A549 (cell line): ENCODE measurements at regions not wholly inside any gene's neighbourhood (a gene's known extent, or its start where the extent isn't known, plus 50 kb on each side); places are given as distances from the start of the nearest gene placed in this dataset.

Experiments
- ATAC-seq, 2 experiments: fragments of 200-7000 bp in 1 of 2; fragments of >200 bp in 1 of 2; cut with Nextera tagmentation in 1 of 2; cut with Tn5 transposase in 1 of 2; 3 replicates each; pipeline versions ENCODE4 v1.8.0 to v1.9.1; 2018 to 2020; ENCODE audit warnings: mild to moderate bottlenecking in 1 of 2, moderate library complexity in 1 of 2
- CTCF ChIA-PET: fragments of 300-600 bp; sonication (Branson Sonifier 250); formaldehyde crosslinking; extraction: SDS; loops from one replicate; lab custom pipeline; 2021; ENCODE audit warnings: antibody characterized with exemption, inconsistent platforms; lab: Yijun Ruan, JAX
- POLR2A ChIA-PET: fragments of 350-600 bp; formaldehyde crosslinking; extraction: SDS; loops from one replicate; lab custom pipeline; 2021; ENCODE audit warnings: antibody characterized with exemption, inconsistent platforms; lab: Yijun Ruan, JAX
- DNase-seq, 2 experiments: peaks; one replicate each; pipeline versions ENCODE4 v3.0.0 to v3.0.0-alpha.2; 2011 to 2016; ENCODE audit warnings: low read depth in 1 of 2, low spot score in 1 of 2
- FAIRE-seq: peaks from 2 replicates; lab custom pipeline; 2011; peaks lifted over from hg19 to GRCh38; lab: Jason Lieb, UNC
- H3K27ac ChIP-seq, 2 experiments: fragments of >200 bp; sonication (Bioruptor Twin); formaldehyde crosslinking; 3 replicates each; pipeline ENCODE4 v1.5.1; 2016 to 2017
- H3K4me1 ChIP-seq: fragments of >200 bp; sonication (Bioruptor Twin); formaldehyde crosslinking; 3 replicates; pipeline ENCODE4 v1.6.1; 2016
- H3K4me2 ChIP-seq: fragments of >200 bp; sonication (Bioruptor Twin); formaldehyde crosslinking; 3 replicates; pipeline ENCODE4 v1.6.1; 2016
- H3K4me3 ChIP-seq: fragments of >200 bp; sonication (Bioruptor Twin); formaldehyde crosslinking; 3 replicates; pipeline ENCODE4 v1.5.1; 2016
- H3K9me3 ChIP-seq: fragments of >200 bp; sonication (Bioruptor Twin); formaldehyde crosslinking; 3 replicates; pipeline ENCODE4 v1.6.1; 2016
- CBX2 ChIP-seq: fragments of 200-600 bp; sonication (generic); IDR thresholded peaks from 2 replicates; pipeline ENCODE4 v1.6.1; 2016; ENCODE audit warnings: low read depth, mild to moderate bottlenecking, borderline replicate concordance
- CBX8 ChIP-seq: fragments of 200-600 bp; sonication (generic); IDR thresholded peaks from 2 replicates; pipeline ENCODE4 v1.6.1; 2016
- CEBPB ChIP-seq, 2 experiments: fragments of >200 bp in 1 of 2; sonication (Bioruptor Twin) in 1 of 2; formaldehyde crosslinking in 1 of 2; IDR thresholded peaks; 2 replicates each; pipeline ENCODE4 v1.6.1; 2012 to 2016
- ESRRA ChIP-seq: fragments of 150-350 bp; IDR thresholded peaks from 2 replicates; pipeline ENCODE4 v1.6.1; 2014; ENCODE audit warnings: mild to moderate bottlenecking, low read length, borderline replicate concordance
- FOXS1 ChIP-seq: fragments of 250-450 bp; sonication (Bioruptor Pico); IDR thresholded peaks from 2 replicates; pipeline ENCODE4 v1.5.0; 2020; ENCODE audit warnings: mild to moderate bottlenecking, moderate library complexity
- GATA3 ChIP-seq: IDR thresholded peaks from 2 replicates; pipeline ENCODE4 v1.6.1; 2012; ENCODE audit warnings: borderline replicate concordance
- HOXB5 ChIP-seq: fragments of 250-450 bp; sonication (Bioruptor Pico); IDR thresholded peaks from 2 replicates; pipeline ENCODE4 v1.5.0; 2020; ENCODE audit warnings: mild to moderate bottlenecking, moderate library complexity
- MAFK ChIP-seq: fragments of 450-650 bp; IDR thresholded peaks from 2 replicates; pipeline ENCODE4 v1.6.1; 2014; ENCODE audit not compliant: partially characterized antibody
- MAZ ChIP-seq: fragments of 150-350 bp; IDR thresholded peaks from 2 replicates; pipeline ENCODE4 v1.6.1; 2014; ENCODE audit warnings: antibody characterized with exemption, low read depth, low read length, borderline replicate concordance
- MYC ChIP-seq: IDR thresholded peaks from 2 replicates; pipeline ENCODE4 v1.6.1; 2012; ENCODE audit warnings: mild to moderate bottlenecking, inconsistent platforms, low read length, improper control_type of control experiment, borderline replicate concordance
- NPAS2 ChIP-seq: fragments of 250-450 bp; sonication (Bioruptor Pico); IDR thresholded peaks from 2 replicates; pipeline ENCODE4 v1.8.0; 2022; ENCODE audit warnings: mild to moderate bottlenecking, moderate library complexity, borderline replicate concordance
- POLR2A ChIP-seq: IDR thresholded peaks from 2 replicates; pipeline ENCODE4 v1.6.1; 2012; ENCODE audit warnings: mild to moderate bottlenecking, low read length
- POLR2AphosphoS2 ChIP-seq: conservative IDR thresholded peaks from 2 replicates; pipeline ENCODE4 v1.6.1; 2012; ENCODE audit warnings: low read length, improper control_type of control experiment, inconsistent platforms
- RCOR1 ChIP-seq: fragments of 150-350 bp; IDR thresholded peaks from 2 replicates; pipeline ENCODE4 v1.6.1; 2014; ENCODE audit warnings: antibody characterized with exemption, low read length, low read depth
- RFX5 ChIP-seq: fragments of 450-650 bp; IDR thresholded peaks from 2 replicates; pipeline ENCODE4 v1.7.1; 2014; ENCODE audit warnings: antibody characterized with exemption, mild to moderate bottlenecking, moderate library complexity
- SREBF2 ChIP-seq: fragments of 450-650 bp; IDR thresholded peaks from 2 replicates; pipeline ENCODE4 v1.6.1; 2014; ENCODE audit warnings: mild to moderate bottlenecking, moderate library complexity
- ZC3H11A ChIP-seq: fragments of 450-650 bp; IDR thresholded peaks from 2 replicates; pipeline ENCODE4 v1.6.1; 2014; ENCODE audit warnings: antibody characterized with exemption, mild to moderate bottlenecking
- WGBS: methylation state at CpG from one replicate; pipeline ENCODE4 v1.1.6; 2017; ENCODE audit errors: missing lambda C conversion rate; 5-methylcytosine and 5-hydroxymethylcytosine counted together
- TF ChIP-seq, protein P1 (sequence below): fragments of 150-350 bp; IDR thresholded peaks from 2 replicates; pipeline ENCODE4 v1.6.1; 2014; ENCODE audit warnings: low read depth, mild to moderate bottlenecking, low read length
- TF ChIP-seq, protein P2 (sequence below): IDR thresholded peaks from 2 replicates; pipeline ENCODE4 v1.6.1; 2012

DNA sequence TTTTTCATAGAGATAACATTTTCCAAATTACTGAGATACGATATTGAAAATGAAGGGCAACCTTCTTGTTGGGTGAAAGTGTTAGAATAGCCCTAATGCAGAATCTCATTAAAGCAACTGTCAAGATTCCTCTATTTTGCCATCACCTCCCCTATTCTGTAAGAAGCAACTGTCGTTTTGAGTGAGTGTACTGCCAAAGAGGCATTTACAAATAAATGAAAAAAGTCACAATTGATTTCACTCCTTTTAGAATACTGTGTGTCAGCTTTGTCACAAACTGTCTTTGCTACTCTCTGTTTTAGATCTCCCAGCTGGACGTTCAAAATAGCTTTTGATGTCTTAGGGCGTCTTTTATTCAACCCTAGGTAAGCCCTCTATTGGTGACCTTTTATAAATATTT lies 322.8 kb upstream of the NAALADL2 start:
- no peaks in the 10 kb centered on the region for H3K4me1 ChIP-seq
- TF ChIP-seq GATA3 (no peak), NPAS2 (CRISPR knock-in tag) (no peak), RFX5 (no peak), MAFK (no peak)
- H3K4me2 ChIP-seq = no peak overlapping the region
- ChIA-PET CTCF (no interaction called here), POLR2A (no interaction called here)
- no peak overlapping the region for H3K27ac ChIP-seq
- no peak overlapping the region for H3K4me3 ChIP-seq
- no peak for DNase-seq
- WGBS = 25% methylated on average over 4 of the region's 4 CpGs
- FAIRE-seq = no peak
- no peaks in the 10 kb centered on the region for H3K9me3 ChIP-seq
- no peak for ATAC-seq

DNA sequence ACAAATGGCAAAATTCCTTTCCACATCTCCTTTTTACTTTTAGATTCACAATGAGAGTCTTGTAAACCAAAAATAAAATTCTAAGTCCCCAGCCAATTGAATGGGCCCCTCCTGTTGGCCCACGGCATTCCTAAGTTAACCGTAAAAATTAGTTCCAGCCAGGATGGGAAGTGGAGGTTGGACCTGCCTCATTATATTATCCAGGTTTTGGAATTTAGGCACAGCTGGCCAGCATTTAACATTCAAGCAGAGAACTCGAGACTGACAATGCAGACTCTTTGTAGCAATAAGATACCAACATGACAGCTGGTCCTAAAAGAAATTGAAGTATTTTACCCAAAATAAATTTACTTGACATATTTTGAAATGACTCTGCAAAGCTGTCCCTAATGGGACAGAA lies 321.0 kb upstream of the NAALADL2 start:
- no peak overlapping the region for H3K4me2 ChIP-seq
- TF ChIP-seq HOXB5 (no peak), POLR2A (no peak), ZC3H11A (no peak), MYC (no peak), RCOR1 (no peak), FOXS1 (no peak), ESRRA (no peak)
- TF ChIP-seq, all 56 proteins: peak for 0
- Histone ChIP-seq H3K4me3 (no peak overlapping the region), H3K27ac (no peak overlapping the region), H3K4me1 (no peaks in the 10 kb centered on the region), H3K9me3 (no peaks in the 10 kb centered on the region)
- WGBS = 66% methylated on average over 3 of the region's 3 CpGs
- FAIRE-seq (no peak), DNase-seq (no peak), ATAC-seq (no peak)
- ChIA-PET CTCF (no interaction called here), POLR2A (no interaction called here)

DNA sequence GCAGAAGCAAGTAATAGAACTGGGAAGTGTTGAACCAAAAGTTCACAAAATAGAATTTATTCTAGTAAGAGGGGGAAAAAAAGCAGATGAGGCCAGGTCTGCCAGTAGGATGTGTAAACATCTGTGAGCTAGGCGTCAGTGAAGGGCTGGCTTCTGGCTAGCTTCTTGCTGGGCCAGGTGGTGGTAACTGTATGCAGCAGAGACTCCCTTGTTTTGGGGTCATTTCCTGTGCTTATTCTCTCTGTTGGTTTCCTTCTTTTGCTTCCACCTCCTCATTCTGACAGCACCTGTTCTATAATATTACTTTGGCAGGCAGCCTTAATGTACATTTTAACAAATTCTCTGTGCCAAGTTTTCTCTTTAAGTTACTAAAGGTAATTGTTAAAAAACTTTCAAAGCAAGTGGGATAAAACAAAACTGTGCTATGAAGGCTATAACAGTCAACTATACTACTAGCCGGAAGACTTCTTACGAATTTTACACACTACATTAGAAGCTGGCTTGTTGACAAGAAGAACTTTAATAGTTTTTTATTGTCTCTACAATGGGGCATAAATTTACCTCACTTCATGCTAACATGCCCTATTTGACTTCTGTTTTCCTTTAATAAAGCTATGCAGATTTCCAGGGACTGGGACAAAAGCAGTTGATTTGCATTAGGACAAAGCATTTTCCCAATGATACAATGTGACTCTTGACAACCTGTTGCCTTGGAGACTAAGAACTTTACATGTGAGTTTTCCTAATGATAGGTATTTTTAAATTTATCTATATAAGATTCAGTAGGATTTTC lies 318.8 kb upstream of the NAALADL2 start:
- 63% methylated on average over 3 of the region's 3 CpGs for WGBS
- POLR2A ChIA-PET = no interaction called here
- FAIRE-seq = no peak

DNA sequence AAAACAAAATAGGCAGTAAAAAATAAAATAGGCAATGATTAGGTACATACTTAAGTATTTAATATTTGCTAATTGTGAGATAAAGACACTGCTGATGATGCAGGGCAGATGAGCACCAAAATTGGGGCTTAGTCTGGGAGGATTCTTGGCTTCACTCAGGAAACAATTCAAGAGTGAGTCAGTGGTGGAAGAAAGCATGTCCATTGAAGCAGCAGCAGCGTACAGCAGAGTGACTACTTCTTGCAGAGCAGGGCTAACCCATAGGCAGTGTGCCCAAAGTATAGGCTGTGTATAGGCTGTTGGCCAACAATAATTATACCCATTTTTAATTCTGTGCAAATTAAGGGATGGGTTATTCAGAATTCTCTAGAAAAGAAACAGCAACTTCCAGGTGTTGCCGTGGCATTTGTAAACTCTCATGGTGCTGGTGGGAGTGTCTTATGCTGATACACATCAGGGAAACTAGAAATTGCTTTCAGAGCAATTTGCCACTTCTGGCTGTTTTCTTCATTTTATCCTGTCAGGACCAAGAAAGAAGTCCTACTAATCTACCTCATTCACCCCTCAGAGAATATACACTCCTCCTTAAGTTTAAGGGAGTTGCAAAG lies 317.3 kb upstream of the NAALADL2 start:
- Histone ChIP-seq H3K4me3 (no peak overlapping the region), H3K4me2 (no peak overlapping the region), H3K27ac (no peak overlapping the region), H3K4me1 (no peaks in the 10 kb centered on the region), H3K9me3 (no peaks in the 10 kb centered on the region)
- ChIA-PET CTCF (no interaction called here), POLR2A (no interaction called here)
- 48% methylated on average over 2 of the region's 2 CpGs for WGBS
- ATAC-seq (no peak), DNase-seq (no peak), FAIRE-seq (no peak)
- no peak for TF ChIP-seq SREBF2

More for the DNA sequence above, 318.8 kb upstream of the NAALADL2 start:
- DNase-seq = no peak
- CTCF ChIA-PET = interaction anchor here (0.6 to 1.3 kb wide), 2 partner anchors 11 to 346 kb away, joined by 3 read pairs; no protein-coding TSS in a partner anchor
- Histone ChIP-seq H3K4me3 (no peak overlapping the region), H3K4me2 (no peak overlapping the region), H3K9me3 (no peaks in the 10 kb centered on the region), H3K27ac (no peak overlapping the region), H3K4me1 (no peaks in the 10 kb centered on the region)
- TF ChIP-seq ZC3H11A (no peak), POLR2AphosphoS2 (no peak), RFX5 (no peak), CBX2 (no peak), CEBPB (IDR thresholded peaks at IDR 0.05) (no peak), NPAS2 (CRISPR knock-in tag) (no peak), MAZ (no peak), CBX8 (no peak), SREBF2 (no peak)
- TF ChIP-seq, protein P1, sequence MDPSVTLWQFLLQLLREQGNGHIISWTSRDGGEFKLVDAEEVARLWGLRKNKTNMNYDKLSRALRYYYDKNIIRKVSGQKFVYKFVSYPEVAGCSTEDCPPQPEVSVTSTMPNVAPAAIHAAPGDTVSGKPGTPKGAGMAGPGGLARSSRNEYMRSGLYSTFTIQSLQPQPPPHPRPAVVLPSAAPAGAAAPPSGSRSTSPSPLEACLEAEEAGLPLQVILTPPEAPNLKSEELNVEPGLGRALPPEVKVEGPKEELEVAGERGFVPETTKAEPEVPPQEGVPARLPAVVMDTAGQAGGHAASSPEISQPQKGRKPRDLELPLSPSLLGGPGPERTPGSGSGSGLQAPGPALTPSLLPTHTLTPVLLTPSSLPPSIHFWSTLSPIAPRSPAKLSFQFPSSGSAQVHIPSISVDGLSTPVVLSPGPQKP = no peak
- TF ChIP-seq, protein P2, sequence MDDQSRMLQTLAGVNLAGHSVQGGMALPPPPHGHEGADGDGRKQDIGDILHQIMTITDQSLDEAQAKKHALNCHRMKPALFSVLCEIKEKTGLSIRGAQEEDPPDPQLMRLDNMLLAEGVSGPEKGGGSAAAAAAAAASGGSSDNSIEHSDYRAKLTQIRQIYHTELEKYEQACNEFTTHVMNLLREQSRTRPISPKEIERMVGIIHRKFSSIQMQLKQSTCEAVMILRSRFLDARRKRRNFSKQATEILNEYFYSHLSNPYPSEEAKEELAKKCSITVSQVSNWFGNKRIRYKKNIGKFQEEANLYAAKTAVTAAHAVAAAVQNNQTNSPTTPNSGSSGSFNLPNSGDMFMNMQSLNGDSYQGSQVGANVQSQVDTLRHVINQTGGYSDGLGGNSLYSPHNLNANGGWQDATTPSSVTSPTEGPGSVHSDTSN = no peak
- no peak for ATAC-seq
